ENCODE measurements at regions not wholly inside any gene's neighbourhood (a gene's known extent, or its start where the extent isn't known, plus 50 kb on each side); places are given as distances from the start of the nearest gene placed in this dataset.

GRCh38 chr11:119529063-119529845 is 106.3 kb upstream of the THY1 start:
- DNase-seq (ENCODE audit: low read depth), result no peak

GRCh38 chr11:119525867-119526196 is 102.9 kb upstream of the THY1 start:
- DNase-seq (ENCODE audit: low read depth), result no peak
- in situ Hi-C loops (cut with HindIII; ENCODE audit: low pct_unique_long_range_greater_than_20kb, low sequenced_read_pairs), result no loop called here

More at GRCh38 chr11:119529063-119529845, 106.3 kb upstream of the THY1 start:
- in situ Hi-C loops (cut with HindIII; ENCODE audit: low pct_unique_long_range_greater_than_20kb, low sequenced_read_pairs), result no loop called here

DNA sequence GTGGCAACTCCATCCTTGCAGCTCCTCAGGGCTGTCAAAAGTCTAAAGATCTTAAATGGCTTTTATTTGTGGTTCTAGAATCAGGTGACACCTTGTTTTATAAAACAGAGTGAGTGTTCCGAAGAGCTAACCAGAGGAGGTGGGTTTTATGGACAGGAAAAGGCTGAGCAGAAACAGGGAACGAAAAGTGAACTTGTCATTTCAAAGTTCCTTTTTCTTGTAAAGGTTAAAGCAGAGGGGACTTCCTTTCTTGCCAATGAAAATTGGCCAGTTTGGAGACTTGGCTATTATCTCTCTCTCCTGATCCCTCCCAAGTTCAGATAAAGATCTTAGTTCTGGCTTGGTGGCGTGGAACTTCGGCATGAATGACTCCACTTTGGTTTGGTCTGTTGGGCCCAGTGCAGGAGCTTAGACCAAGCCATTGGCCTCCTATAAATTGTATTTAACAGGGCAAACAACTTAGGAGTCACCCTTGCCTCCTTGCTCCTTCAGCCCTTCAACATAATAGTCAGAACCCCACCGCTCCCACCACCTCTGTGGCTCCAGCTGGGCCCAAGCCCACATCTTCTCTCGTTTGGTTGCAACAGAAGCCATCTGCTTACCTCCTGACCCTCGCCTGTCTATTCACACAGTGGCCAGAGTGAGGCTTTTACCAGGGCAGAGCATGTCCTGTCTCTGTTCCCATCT is 102.4 kb upstream of the THY1 start:
- DNase-seq (ENCODE audit: low read depth), result no peak
- in situ Hi-C loops (cut with HindIII; ENCODE audit: low pct_unique_long_range_greater_than_20kb, low sequenced_read_pairs), result no loop called here

- DNase-seq (ENCODE audit: low read depth), result no peak
- in situ Hi-C loops (cut with HindIII; ENCODE audit: low pct_unique_long_range_greater_than_20kb, low sequenced_read_pairs), result no loop called here
Measured at GRCh38 chr11:119523539-119524157, 100.7 kb upstream of the THY1 start.

DNA sequence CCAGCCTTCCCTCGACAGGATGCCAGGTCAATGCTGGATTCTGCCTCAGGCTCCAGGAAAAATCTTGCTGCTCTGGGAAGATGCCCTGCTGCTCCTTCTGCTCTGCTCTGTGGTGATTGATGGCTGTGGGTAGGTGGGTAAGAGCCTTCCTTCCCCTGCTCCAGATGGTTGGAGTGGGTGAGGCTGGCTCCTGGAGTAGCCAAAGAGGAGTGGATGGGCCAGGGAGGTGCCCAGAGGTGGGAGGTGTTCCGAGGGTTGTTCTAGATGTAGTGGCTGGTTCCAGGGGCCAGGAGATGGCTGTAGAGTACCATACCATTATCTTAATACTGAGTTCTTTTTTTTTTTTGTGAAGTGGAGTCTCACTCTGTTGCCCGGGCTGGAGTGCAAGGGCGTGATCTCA is 99.6 kb upstream of the THY1 start:
- in situ Hi-C loops (cut with HindIII; ENCODE audit: low pct_unique_long_range_greater_than_20kb, low sequenced_read_pairs), result no loop called here
- DNase-seq (ENCODE audit: low read depth), result no peak

DNA sequence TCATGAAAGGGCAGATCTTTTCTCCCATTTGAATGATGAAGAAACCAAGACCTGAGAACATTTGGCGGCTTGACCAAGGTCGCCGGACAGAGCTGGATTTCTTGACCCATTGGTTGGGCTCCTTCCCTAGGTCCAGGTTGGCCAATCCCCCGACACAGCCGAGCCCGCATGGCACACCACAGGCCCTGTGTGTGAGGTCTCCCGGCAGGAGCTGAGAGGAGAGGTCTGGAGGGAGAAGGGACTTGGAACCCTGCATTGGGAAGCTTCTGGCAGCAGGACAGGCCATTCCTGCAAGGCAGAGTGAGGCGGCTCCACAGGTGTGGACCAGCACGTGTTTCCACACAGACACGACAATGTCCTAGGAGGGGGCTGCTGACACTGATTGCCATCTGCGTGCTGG is 98.6 kb upstream of the THY1 start:
- DNase-seq (ENCODE audit: low read depth), result no peak
- in situ Hi-C loops (cut with HindIII; ENCODE audit: low pct_unique_long_range_greater_than_20kb, low sequenced_read_pairs), result no loop called here

- DNase-seq (ENCODE audit: low read depth), result no peak
- in situ Hi-C loops (cut with HindIII; ENCODE audit: low pct_unique_long_range_greater_than_20kb, low sequenced_read_pairs), result no loop called here
Measured at GRCh38 chr11:119520966-119521365, 98.0 kb upstream of the THY1 start.

DNA sequence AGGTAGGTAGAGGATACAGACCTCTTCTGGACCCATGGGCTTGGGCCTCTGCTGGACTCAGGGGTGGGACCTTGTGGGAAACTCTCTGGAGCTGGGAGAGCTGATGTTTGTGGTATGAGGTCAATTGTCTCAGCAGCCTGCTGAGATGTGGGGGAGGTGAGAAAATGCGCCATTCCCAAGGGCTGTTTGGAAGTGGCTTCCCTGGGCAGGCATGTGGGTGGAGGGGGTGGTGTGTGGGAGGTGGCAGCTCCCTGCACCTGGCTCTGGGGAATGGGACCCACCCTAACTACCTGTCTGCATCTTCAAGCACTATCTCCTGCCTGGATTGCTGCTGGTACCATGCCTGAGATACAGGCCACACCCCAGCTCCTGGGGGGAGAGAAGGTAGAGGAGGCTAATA is 97.4 kb upstream of the THY1 start:
- in situ Hi-C loops (cut with HindIII; ENCODE audit: low pct_unique_long_range_greater_than_20kb, low sequenced_read_pairs), result no loop called here
- no peak for DNase-seq (ENCODE audit: low read depth)

DNA sequence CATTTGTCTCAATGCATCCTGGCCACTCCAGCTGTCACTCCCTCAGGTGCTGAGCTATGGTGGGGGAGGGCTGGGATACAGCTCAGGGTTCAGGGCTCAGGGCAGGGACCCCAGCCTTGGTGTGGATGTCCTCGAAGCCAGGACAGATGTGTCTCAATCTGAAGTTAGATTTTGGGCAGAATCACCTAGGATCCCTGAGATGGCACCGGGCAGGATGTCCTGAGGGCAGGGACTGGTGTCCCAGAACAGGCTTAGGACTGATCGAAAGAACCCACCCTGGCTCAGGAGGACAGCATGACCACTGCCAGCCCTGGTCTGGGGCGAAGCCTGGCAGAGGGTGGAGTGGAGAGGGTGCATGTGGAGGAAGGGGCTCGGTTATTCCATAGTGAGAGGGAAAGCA is 96.8 kb upstream of the THY1 start:
- in situ Hi-C loops (cut with HindIII; ENCODE audit: low pct_unique_long_range_greater_than_20kb, low sequenced_read_pairs), result no loop called here
- no peak for DNase-seq (ENCODE audit: low read depth)

DNA sequence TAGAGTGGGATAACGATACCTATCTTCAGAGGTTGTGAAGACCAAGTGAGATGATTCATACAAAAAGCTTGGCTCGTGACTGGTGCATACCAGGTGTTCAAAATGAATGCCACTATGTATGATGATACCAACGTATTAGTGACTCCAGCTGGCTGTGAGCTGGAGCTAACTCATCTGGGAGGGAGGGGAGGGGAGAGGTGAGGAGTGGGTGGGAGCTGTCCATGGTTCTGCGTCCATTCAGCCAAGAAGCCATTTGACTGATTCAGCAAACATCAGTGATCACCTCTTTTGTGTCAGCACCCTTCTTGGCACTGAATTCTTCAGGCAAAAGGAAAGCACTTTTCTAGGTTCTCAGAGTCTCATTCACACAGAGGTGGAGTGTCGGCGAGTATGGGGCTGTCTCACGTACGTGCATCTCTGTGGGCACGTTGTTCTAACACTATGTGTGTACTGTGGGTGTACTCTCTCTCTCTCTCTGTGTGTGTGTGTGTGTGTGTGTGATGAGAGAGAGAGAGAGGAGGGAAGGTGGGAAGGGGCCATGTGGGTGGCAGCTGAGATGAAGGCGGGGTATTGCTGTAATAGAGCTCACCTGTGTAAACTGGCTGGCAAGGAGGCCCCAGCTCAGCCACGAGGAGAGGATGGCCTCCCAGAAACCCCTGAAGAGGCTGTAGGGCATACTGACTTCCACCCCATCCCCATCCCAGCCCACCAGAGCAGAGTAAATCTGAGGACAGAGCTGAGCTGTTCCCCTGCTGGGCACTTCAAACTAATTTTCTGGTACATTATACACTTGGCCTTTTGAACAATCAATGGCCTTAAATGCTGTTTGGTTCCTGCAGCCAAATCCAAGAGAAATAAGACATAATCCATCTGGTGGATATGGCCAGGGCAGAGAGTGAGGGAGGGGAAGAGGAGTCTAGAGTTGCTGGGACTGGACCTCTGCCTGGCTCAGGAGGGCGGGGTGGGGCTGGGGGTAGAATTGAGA is 96.1 kb upstream of the THY1 start:
- in situ Hi-C loops (cut with HindIII; ENCODE audit: low pct_unique_long_range_greater_than_20kb, low sequenced_read_pairs), result no loop called here
- DNase-seq (ENCODE audit: low read depth), result peak; percentile 23

DNA sequence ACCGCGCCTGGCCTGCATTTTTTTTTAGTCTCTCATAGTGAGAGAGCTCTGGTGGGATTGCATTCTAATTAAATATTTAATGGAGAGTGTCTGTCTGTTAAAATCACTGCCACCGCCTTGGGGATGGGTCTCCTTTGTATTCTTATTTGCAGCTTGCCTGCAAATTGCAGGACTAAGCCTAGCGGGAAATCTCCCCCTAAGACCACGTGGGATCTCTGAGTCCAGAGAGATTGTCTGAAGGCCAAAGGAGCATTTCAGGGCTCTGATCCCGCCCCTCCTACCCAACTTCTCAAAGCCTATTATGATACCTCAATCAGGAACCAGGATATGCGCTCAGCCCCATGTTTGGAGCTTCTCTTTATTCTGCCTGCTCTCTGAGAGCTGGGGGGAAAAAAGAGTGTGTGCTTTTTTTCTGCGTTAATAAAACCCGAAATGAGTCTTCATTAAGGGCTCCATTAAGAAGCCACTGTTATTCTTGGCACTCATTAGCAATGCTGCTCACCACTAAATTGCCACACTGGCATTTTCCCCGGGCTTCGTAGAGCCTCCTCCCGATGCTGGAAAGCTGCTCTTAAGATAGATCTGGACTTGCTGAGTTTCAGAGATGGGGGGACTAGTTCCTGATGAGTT is 92.9 kb upstream of the THY1 start:
- no peak for DNase-seq (ENCODE audit: low read depth)
- in situ Hi-C loops (cut with HindIII; ENCODE audit: low pct_unique_long_range_greater_than_20kb, low sequenced_read_pairs), result no loop called here

DNA sequence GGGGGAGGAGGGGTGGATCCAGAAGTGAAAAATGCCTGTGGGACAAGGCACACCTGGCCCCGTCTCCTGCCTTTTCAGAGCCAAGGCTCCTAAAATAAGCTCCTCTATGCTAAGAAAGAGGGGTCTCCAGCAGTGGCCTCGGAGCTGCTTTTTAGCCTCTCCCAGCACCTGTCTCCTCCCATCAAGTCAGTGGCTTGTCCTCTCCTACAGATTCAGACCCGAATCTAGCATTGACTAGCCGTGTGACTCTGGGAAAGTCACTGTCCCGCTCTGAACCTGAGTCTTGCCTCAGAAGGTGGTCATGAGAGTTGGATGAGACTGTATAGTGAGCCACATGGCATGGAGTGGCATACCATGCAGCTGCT is 90.8 kb upstream of the THY1 start:
- in situ Hi-C loops (cut with HindIII; ENCODE audit: low pct_unique_long_range_greater_than_20kb, low sequenced_read_pairs), result no loop called here
- no peak for DNase-seq (ENCODE audit: low read depth)

GRCh38 chr11:119513131-119513805 is 90.3 kb upstream of the THY1 start:
- no peak for DNase-seq (ENCODE audit: low read depth)
- in situ Hi-C loops (cut with HindIII; ENCODE audit: low pct_unique_long_range_greater_than_20kb, low sequenced_read_pairs), result no loop called here

DNA sequence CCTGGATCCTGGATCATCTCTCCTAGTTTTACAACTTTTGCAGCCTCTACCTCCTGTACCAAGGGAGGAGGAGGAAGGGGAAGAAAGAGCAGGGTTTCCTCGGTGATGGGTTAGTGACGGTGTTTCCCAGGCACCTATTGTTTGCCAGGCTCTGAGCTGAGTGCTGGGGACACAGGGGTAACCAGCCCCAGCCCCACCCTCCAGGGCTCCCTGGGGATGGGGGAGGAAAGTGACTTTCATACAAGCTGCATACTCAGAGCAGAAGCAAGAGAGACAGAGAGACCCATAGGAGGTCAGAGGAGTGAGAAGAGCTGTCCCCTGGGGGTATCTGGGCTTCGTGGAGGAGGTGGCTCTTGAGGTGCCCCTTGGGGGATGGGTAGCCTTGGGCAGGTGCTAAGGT is 89.4 kb upstream of the THY1 start:
- in situ Hi-C loops (cut with HindIII; ENCODE audit: low pct_unique_long_range_greater_than_20kb, low sequenced_read_pairs), result no loop called here
- DNase-seq (ENCODE audit: low read depth), result no peak

DNA sequence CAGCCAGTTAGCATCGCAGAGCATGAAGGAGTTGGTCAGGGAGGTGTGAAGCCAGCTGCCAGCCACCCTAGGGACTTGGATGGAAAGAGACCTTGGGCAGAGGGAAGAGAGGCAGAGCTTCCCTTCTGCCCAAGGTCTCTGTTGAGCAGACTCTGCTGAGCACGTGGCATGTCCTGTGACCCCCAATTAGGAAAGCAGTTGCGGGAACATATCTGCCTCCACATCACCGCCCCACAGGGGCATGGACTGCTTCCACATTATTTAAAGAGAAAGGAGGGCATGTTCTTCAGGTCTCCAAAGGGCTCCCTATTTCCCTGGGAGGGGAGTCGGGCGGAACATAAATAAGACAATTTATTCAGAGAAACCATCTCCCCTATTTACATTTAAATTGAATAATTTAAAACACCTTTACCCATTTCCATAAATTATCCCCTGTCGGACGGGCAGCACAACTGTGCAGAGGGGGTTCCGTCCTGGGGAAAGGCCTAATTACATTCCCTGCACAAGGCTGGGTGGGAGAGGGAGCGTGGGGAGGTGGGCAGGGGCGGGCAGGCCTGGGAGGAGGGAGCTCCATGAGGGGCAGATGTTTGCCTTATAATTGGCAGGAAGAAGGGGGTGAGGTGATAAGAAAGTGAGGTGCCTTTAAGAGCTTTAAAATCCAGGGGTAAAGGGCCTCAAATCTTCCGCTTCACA is 88.8 kb upstream of the THY1 start:
- no peak for DNase-seq (ENCODE audit: low read depth)
- in situ Hi-C loops (cut with HindIII; ENCODE audit: low pct_unique_long_range_greater_than_20kb, low sequenced_read_pairs), result no loop called here

DNA sequence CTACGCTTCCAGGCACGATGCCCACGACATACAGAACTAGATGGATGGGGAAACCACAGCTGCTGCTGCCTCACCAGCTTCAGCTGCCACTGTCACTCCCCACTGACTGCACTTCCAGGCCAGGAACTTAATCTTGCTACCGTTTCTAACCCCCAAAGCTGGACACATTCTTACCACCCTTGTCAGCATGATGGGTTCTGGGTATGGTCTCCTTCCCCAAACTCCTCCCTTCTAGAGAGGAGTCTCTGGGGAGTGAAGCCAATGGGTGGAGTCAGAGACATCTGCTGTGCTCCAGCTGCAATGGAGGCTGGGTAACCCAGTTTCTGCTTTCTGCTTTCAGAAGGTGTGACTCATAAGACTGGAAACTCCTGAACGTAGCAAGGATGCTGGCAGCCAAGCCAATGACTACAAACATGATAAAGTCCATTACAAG is 87.0 kb upstream of the THY1 start:
- in situ Hi-C loops (cut with HindIII; ENCODE audit: low pct_unique_long_range_greater_than_20kb, low sequenced_read_pairs), result no loop called here
- peak; percentile 10 for DNase-seq (ENCODE audit: low read depth)

- in situ Hi-C loops (cut with HindIII; ENCODE audit: low pct_unique_long_range_greater_than_20kb, low sequenced_read_pairs), result no loop called here
- DNase-seq (ENCODE audit: low read depth), result no peak
Measured at GRCh38 chr11:119509282-119509841, 86.4 kb upstream of the THY1 start.

Data from Caki2 (cell line).